H1 (cell line): ENCODE measurements at regions not wholly inside any gene's neighbourhood (a gene's known extent, or its start where the extent isn't known, plus 50 kb on each side); places are given as distances from the start of the nearest gene placed in this dataset.
A peak's percentile ranks its signal among the peaks of the same experiment; 100 is the strongest.

Experiments
- CTCF ChIA-PET: fragments of 300-600 bp; sonication (Branson Sonifier 250); formaldehyde crosslinking; loops from one replicate; lab custom pipeline; 2021; ENCODE audit not compliant: partially characterized antibody; lab: Charles Lee
- POLR2A ChIA-PET: fragments of 300-600 bp; sonication (Branson Sonifier 250); formaldehyde crosslinking; loops from one replicate; lab custom pipeline; 2021; ENCODE audit warnings: inconsistent platforms; ENCODE audit not compliant: partially characterized antibody; lab: Charles Lee
- DNase-seq, 2 experiments: peaks; one replicate each; pipeline versions ENCODE4 v3.0.0 to v3.0.0-alpha.2; 2010 to 2022; ENCODE audit warnings: low spot score in 2 of 2, low read depth in 1 of 2, mixed read lengths in 1 of 2
- FAIRE-seq: peaks from 2 replicates; lab custom pipeline; 2011; peaks lifted over from hg19 to GRCh38; lab: Jason Lieb, UNC
- H2AFZ ChIP-seq: 2 replicates; pipeline ENCODE4 v1.8.1; 2012; ENCODE audit warnings: low read length, inconsistent platforms
- H2AK5ac ChIP-seq: 2 replicates; pipeline ENCODE4 v1.6.1; 2013; ENCODE audit warnings: low read depth, low read length
- H2BK120ac ChIP-seq: replicated peaks from 2 replicates; pipeline ENCODE3; 2013; ENCODE audit warnings: low read depth, low read length, inconsistent platforms
- H2BK12ac ChIP-seq: 2 replicates; pipeline ENCODE4 v1.6.1; 2013; ENCODE audit warnings: low read depth, low read length
- H2BK15ac ChIP-seq: 2 replicates; pipeline ENCODE4 v1.6.1; 2013; ENCODE audit warnings: low read length
- H2BK20ac ChIP-seq: 2 replicates; pipeline ENCODE4 v1.6.1; 2013; ENCODE audit warnings: low read length
- H2BK5ac ChIP-seq: 2 replicates; pipeline ENCODE4 v1.6.1; 2013; ENCODE audit warnings: low read depth, low read length
- H3K14ac ChIP-seq: 2 replicates; pipeline ENCODE4 v1.6.1; 2013; ENCODE audit warnings: inconsistent platforms; ENCODE audit not compliant: insufficient read length
- H3K18ac ChIP-seq: 2 replicates; pipeline ENCODE4 v1.6.1; 2013; ENCODE audit warnings: low read length; ENCODE audit errors: extremely low read depth
- H3K23ac ChIP-seq: 2 replicates; pipeline ENCODE4 v1.6.1; 2013; ENCODE audit warnings: inconsistent platforms; ENCODE audit not compliant: insufficient read length
- H3K23me2 ChIP-seq: 2 replicates; pipeline ENCODE4 v1.6.1; 2013; ENCODE audit warnings: low read depth, low read length
- H3K27ac ChIP-seq: 2 replicates; pipeline ENCODE4 v1.6.1; 2011; ENCODE audit warnings: low read depth, low read length, inconsistent platforms
- H3K27me3 ChIP-seq, 4 experiments: replicated peaks in 1 of 4; 1 replicate in 1 of 4; 2 replicates in 3 of 4; pipeline versions ENCODE4 v1.6.1 to v1.8.1; 2011 to 2013; ENCODE audit warnings: low read length in 3 of 4, mild to moderate bottlenecking in 3 of 4, inconsistent platforms in 2 of 4, mixed read lengths in 2 of 4, moderate library complexity in 1 of 4; ENCODE audit not compliant: control insufficient read depth in 3 of 4, insufficient read depth in 3 of 4; ENCODE audit errors: extremely low read depth in 1 of 4
- H3K36me3 ChIP-seq, 4 experiments: 2 replicates each; pipeline versions ENCODE4 v1.6.1 to v1.8.1; 2011 to 2013; ENCODE audit warnings: mild to moderate bottlenecking in 4 of 4, low read length in 3 of 4, moderate library complexity in 2 of 4, control low read depth in 1 of 4, inconsistent platforms in 1 of 4; ENCODE audit not compliant: insufficient read depth in 4 of 4, control insufficient read depth in 2 of 4
- H3K4ac ChIP-seq: replicated peaks from 2 replicates; pipeline ENCODE3; 2013; ENCODE audit warnings: low read length, low read depth, mixed read lengths, inconsistent platforms; ENCODE audit not compliant: insufficient read length
- H3K4me1 ChIP-seq, 4 experiments: replicated peaks in 1 of 4; 1 replicate in 1 of 4; 2 replicates in 3 of 4; pipeline versions ENCODE4 v1.6.1 to v1.8.1; 2011 to 2013; ENCODE audit warnings: low read length in 3 of 4, inconsistent platforms in 2 of 4, mixed read lengths in 1 of 4; ENCODE audit not compliant: insufficient read depth in 4 of 4, control insufficient read depth in 3 of 4
- H3K4me2 ChIP-seq, 2 experiments: 2 replicates each; pipeline versions ENCODE4 v1.6.1 to v1.8.1; 2011 to 2013; ENCODE audit warnings: low read depth in 2 of 2, low read length in 2 of 2, control low read depth in 1 of 2, inconsistent platforms in 1 of 2, mild to moderate bottlenecking in 1 of 2; ENCODE audit not compliant: insufficient read depth in 1 of 2
- H3K4me3 ChIP-seq, 4 experiments: fragments of 200-600, 300-600 bp in 1 of 4; sonication (generic), shearing (Covaris generic), sonication (Bioruptor Twin) in 1 of 4; 2 replicates each; pipeline versions ENCODE4 v1.5.1 to v1.8.1; 2011 to 2016; ENCODE audit warnings: low read length in 4 of 4, low read depth in 3 of 4, control low read depth in 2 of 4, inconsistent platforms in 2 of 4, mild to moderate bottlenecking in 2 of 4, mixed read lengths in 1 of 4, moderate library complexity in 1 of 4; ENCODE audit not compliant: insufficient read depth in 2 of 4; ENCODE audit errors: extremely low read depth in 1 of 4
- H3K56ac ChIP-seq: replicated peaks from 2 replicates; pipeline ENCODE3; 2013; ENCODE audit warnings: low read depth, mild to moderate bottlenecking, mixed read lengths, low read length, inconsistent platforms; ENCODE audit not compliant: insufficient read length
- H3K79me1 ChIP-seq: 2 replicates; pipeline ENCODE4 v1.6.1; 2013; ENCODE audit warnings: low read depth, low read length, control low read depth
- H3K79me2 ChIP-seq, 2 experiments: 2 replicates each; pipeline versions ENCODE4 v1.6.1 to v1.8.1; 2012 to 2013; ENCODE audit warnings: low read length in 2 of 2, mild to moderate bottlenecking in 2 of 2, inconsistent platforms in 1 of 2; ENCODE audit not compliant: insufficient read depth in 2 of 2, control insufficient read depth in 1 of 2
- H3K9ac ChIP-seq, 4 experiments: replicated peaks in 1 of 4; 1 replicate in 1 of 4; 2 replicates in 3 of 4; pipeline versions ENCODE4 v1.6.1 to v1.8.1; 2011 to 2013; ENCODE audit warnings: low read depth in 3 of 4, low read length in 3 of 4, control low read depth in 2 of 4, mild to moderate bottlenecking in 2 of 4, moderate library complexity in 2 of 4, inconsistent platforms in 1 of 4; ENCODE audit errors: extremely low read depth in 1 of 4
- H3K9me3 ChIP-seq, 2 experiments: 2 replicates each; pipeline versions ENCODE4 v1.6.1 to v1.8.1; 2012 to 2013; ENCODE audit warnings: mild to moderate bottlenecking in 2 of 2, moderate library complexity in 2 of 2, control low read depth in 1 of 2, inconsistent platforms in 1 of 2, low read depth in 1 of 2, low read length in 1 of 2, mixed read lengths in 1 of 2; ENCODE audit not compliant: insufficient read depth in 2 of 2
- H4K20me1 ChIP-seq, 2 experiments: replicated peaks in 1 of 2; 2 replicates each; pipeline versions ENCODE3 to v1.8.1; 2011 to 2013; ENCODE audit warnings: inconsistent platforms in 2 of 2, low read length in 2 of 2, mild to moderate bottlenecking in 1 of 2; ENCODE audit not compliant: insufficient read depth in 2 of 2, control insufficient read depth in 1 of 2
- H4K5ac ChIP-seq: 2 replicates; pipeline ENCODE4 v1.6.1; 2013; ENCODE audit warnings: low read length, low read depth, mixed read lengths, inconsistent platforms; ENCODE audit not compliant: insufficient read length
- H4K8ac ChIP-seq: 2 replicates; pipeline ENCODE4 v1.8.0; 2013; ENCODE audit warnings: mild to moderate bottlenecking, moderate library complexity, low read length, inconsistent platforms; ENCODE audit not compliant: insufficient read depth; ENCODE audit errors: extremely low read depth
- H4K91ac ChIP-seq: replicated peaks from 2 replicates; pipeline ENCODE3; 2013; ENCODE audit warnings: low read length, mixed read lengths, inconsistent platforms; ENCODE audit not compliant: insufficient read length
- HDAC6 ChIP-seq: IDR thresholded peaks from one replicate; pipeline ENCODE4 v1.7.1; 2012; ENCODE audit warnings: low read depth, mild to moderate bottlenecking, inconsistent platforms, low read length, moderate library complexity
- JUND ChIP-seq: IDR thresholded peaks from 2 replicates; pipeline ENCODE4 v1.6.1; 2011; ENCODE audit warnings: mild to moderate bottlenecking, improper control_type of control experiment, low read length
- SRF ChIP-seq: IDR thresholded peaks from 2 replicates; pipeline ENCODE4 v1.6.1; 2011; ENCODE audit warnings: mild to moderate bottlenecking, low read depth, low read length, moderate library complexity
- WGBS, 2 experiments: shearing (Covaris generic) in 1 of 2; methylation state at CpG; one replicate each; pipeline versions ENCODE4 v1.1.6 to v1.1.7; 2013 to 2015; ENCODE audit warnings: low lambda C conversion rate in 2 of 2, mixed read lengths in 2 of 2, inconsistent platforms in 1 of 2, low coverage in 1 of 2, missing lambda C conversion rate in 1 of 2; ENCODE audit not compliant: insufficient replicate concordance in 2 of 2, insufficient coverage in 1 of 2, insufficient read length in 1 of 2; ENCODE audit errors: extremely low coverage in 1 of 2, missing lambda C conversion rate in 1 of 2; 5-methylcytosine and 5-hydroxymethylcytosine counted together

DNA sequence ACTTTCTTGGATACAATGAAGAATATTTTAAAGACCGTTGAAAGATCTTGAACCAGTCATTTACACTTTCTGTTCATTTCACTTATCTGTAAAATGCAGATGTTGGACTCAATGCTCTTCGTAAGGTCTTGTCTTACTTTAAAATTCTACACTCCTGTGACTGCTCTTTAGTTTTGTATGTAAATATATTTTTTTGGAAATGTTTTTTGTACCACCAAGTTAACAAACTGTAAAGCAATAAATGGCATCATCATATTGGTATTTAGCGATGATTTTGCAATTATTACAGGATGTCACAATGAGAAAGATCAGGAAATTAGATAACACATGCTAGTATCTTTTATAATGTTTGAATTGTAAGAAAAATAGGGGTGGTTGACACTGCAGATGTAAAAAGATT lies 80.8 kb upstream of the GNAQ start (continued):
- TF ChIP-seq HDAC6, result no peak

DNA sequence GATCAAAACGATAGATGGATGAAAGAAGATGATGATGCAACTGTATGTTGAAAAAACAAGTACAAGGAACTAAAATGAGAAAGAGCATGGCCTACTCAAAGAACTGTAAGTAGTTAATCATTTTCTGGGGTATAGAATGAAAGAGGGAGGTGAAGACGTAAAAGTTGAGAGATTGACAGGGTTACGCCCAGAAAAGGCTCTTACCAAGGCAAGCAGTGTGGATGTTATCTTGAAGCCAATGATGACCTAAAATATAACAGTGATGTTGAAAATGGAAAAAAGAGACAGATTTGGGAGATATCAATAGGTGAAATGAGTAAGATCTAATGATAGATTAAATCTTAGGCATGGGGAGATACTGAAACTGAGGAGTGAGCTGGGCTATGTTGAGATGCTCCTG lies 80.4 kb upstream of the GNAQ start:
- ChIA-PET CTCF (interaction anchor here (0.9 kb wide), 1 partner anchor 9 kb away, joined by 3 read pairs; no protein-coding TSS in a partner anchor), POLR2A (no interaction called here)
- H3K36me3 ChIP-seq, result no peaks in the 10 kb centered on the region
- no peak overlapping the region for H2BK15ac ChIP-seq
- no peaks in the 10 kb centered on the region for H3K9me3 ChIP-seq
- H2BK120ac ChIP-seq, result no peak overlapping the region
- no peaks in the 10 kb centered on the region for H3K27me3 ChIP-seq
- peak; percentile 32 for FAIRE-seq
- H3K18ac ChIP-seq, result no peak overlapping the region
- H2AFZ ChIP-seq, result no peak overlapping the region
- H4K20me1 ChIP-seq, result no peaks in the 10 kb centered on the region
- no peaks in the 10 kb centered on the region for H3K23me2 ChIP-seq
- H3K4ac ChIP-seq, result no peak overlapping the region
- TF ChIP-seq JUND (no peak), SRF (no peak), HDAC6 (no peak)
- H3K14ac ChIP-seq, result no peak overlapping the region
- 85 to 100% methylated on average over 1 to 3 of the region's 3 CpGs for WGBS, 2 experiments
- H4K5ac ChIP-seq, result no peak overlapping the region
- H4K91ac ChIP-seq, result no peak overlapping the region
- no peak overlapping the region for H3K4me3 ChIP-seq
- H4K8ac ChIP-seq, result no peak overlapping the region
- no peak overlapping the region for H3K4me2 ChIP-seq
- no peak overlapping the region for H2BK12ac ChIP-seq
- H3K23ac ChIP-seq, result no peak overlapping the region
- H2BK20ac ChIP-seq, result no peak overlapping the region
- H2BK5ac ChIP-seq, result no peak overlapping the region
- H3K56ac ChIP-seq, result no peak overlapping the region
- no peak overlapping the region for H3K27ac ChIP-seq
- H2AK5ac ChIP-seq, result no peak overlapping the region
- H3K9ac ChIP-seq, result no peak overlapping the region
- DNase-seq, result no peak
- no peaks in the 10 kb centered on the region for H3K4me1 ChIP-seq
- H3K79me1 ChIP-seq, result no peaks in the 10 kb centered on the region
- no peaks in the 10 kb centered on the region for H3K79me2 ChIP-seq
